IMR-90 (cell line): ENCODE measurements at regions not wholly inside any gene's neighbourhood (a gene's known extent, or its start where the extent isn't known, plus 50 kb on each side); places are given as distances from the start of the nearest gene placed in this dataset.

ENCODE experiments used
- ATAC-seq: fragments of 200-7000 bp; cut with Tn5 transposase; 2 replicates; pipeline ENCODE4 v1.9.1; 2020; ENCODE audit warnings: low read depth, mild to moderate bottlenecking, moderate library complexity
- BruUV-seq: library from RNA; stranded (reverse); fragments of 400-500 nt; replicated peaks from 2 replicates; lab custom pipeline; 2021; lab: Mats Ljungman, UMichigan
- CTCF ChIA-PET: fragments of 300-600 bp; formaldehyde crosslinking; extraction: SDS; loops from one replicate; lab custom pipeline; 2021; ENCODE audit warnings: antibody characterized with exemption; lab: Yijun Ruan, JAX
- POLR2A ChIA-PET: fragments of 300-600 bp; sonication (Branson Sonifier 250); formaldehyde crosslinking; loops from one replicate; lab custom pipeline; 2022; ENCODE audit warnings: antibody characterized with exemption; ENCODE audit not compliant: unreplicated experiment; lab: Charles Lee
- DNase-seq: peaks from one replicate; pipeline ENCODE4 v3.0.0; 2013
- H2AFZ ChIP-seq: replicated peaks from 2 replicates; pipeline ENCODE3; 2013; ENCODE audit warnings: low read length, mild to moderate bottlenecking; ENCODE audit not compliant: poor library complexity
- H2AK5ac ChIP-seq: 2 replicates; pipeline ENCODE4 v1.6.1; 2013; ENCODE audit warnings: low read depth, low read length, inconsistent platforms
- H2AK9ac ChIP-seq: replicated peaks from 2 replicates; pipeline ENCODE3; 2013; ENCODE audit warnings: mild to moderate bottlenecking, low read depth, low read length, moderate library complexity; ENCODE audit not compliant: poor library complexity
- H2BK120ac ChIP-seq: 2 replicates; pipeline ENCODE4 v1.6.1; 2013; ENCODE audit warnings: low read depth, low read length, inconsistent platforms
- H2BK15ac ChIP-seq: 3 replicates; pipeline ENCODE4 v1.6.1; 2013; ENCODE audit warnings: low read depth, low read length, inconsistent platforms
- H2BK20ac ChIP-seq: 2 replicates; pipeline ENCODE4 v1.6.1; 2013; ENCODE audit warnings: low read depth, mild to moderate bottlenecking, inconsistent platforms, low read length, moderate library complexity
- H2BK5ac ChIP-seq: 2 replicates; pipeline ENCODE4 v1.6.1; 2013; ENCODE audit warnings: mild to moderate bottlenecking, low read depth, low read length, inconsistent platforms; ENCODE audit not compliant: poor library complexity, severe bottlenecking
- H3K14ac ChIP-seq: replicated peaks from 2 replicates; pipeline ENCODE4 v1.6.1; 2013; ENCODE audit warnings: low read depth, low read length, inconsistent platforms
- H3K18ac ChIP-seq: 2 replicates; pipeline ENCODE4 v1.6.1; 2013; ENCODE audit warnings: low read depth, low read length, control low read depth
- H3K23ac ChIP-seq: 2 replicates; pipeline ENCODE4 v1.6.1; 2013; ENCODE audit warnings: low read depth, low read length, inconsistent platforms
- H3K27ac ChIP-seq: 2 replicates; pipeline ENCODE4 v1.5.1; 2013; ENCODE audit warnings: mild to moderate bottlenecking, control low read depth, low read length; ENCODE audit not compliant: insufficient read depth
- H3K27me3 ChIP-seq: 2 replicates; pipeline ENCODE4 v1.6.1; 2013; ENCODE audit warnings: low read length; ENCODE audit not compliant: control insufficient read depth, insufficient read depth
- H3K36me3 ChIP-seq: 2 replicates; pipeline ENCODE4 v1.6.1; 2013; ENCODE audit warnings: low read length, mixed read lengths; ENCODE audit not compliant: control insufficient read depth, insufficient read depth
- H3K4ac ChIP-seq: 2 replicates; pipeline ENCODE4 v1.6.1; 2013; ENCODE audit warnings: low read depth, low read length, inconsistent platforms
- H3K4me1 ChIP-seq: 2 replicates; pipeline ENCODE4 v1.6.1; 2013; ENCODE audit warnings: low read length, mixed read lengths; ENCODE audit not compliant: control insufficient read depth, insufficient read depth
- H3K4me2 ChIP-seq: 2 replicates; pipeline ENCODE4 v1.6.1; 2013; ENCODE audit warnings: low read depth, mild to moderate bottlenecking, control low read depth, low read length, moderate library complexity
- H3K4me3 ChIP-seq: 2 replicates; pipeline ENCODE4 v1.5.1; 2013; ENCODE audit warnings: low read depth, mild to moderate bottlenecking, control low read depth, low read length, moderate library complexity; ENCODE audit not compliant: insufficient read depth
- H3K56ac ChIP-seq: 2 replicates; pipeline ENCODE4 v1.6.1; 2013; ENCODE audit warnings: low read length, inconsistent platforms; ENCODE audit not compliant: insufficient read depth; ENCODE audit errors: extremely low read depth
- H3K79me1 ChIP-seq, 2 experiments: 2 replicates each; pipeline ENCODE4 v1.6.1; 2013; ENCODE audit warnings: low read length in 2 of 2, inconsistent platforms in 1 of 2, low read depth in 1 of 2
- H3K9ac ChIP-seq: 2 replicates; pipeline ENCODE4 v1.6.1; 2013; ENCODE audit warnings: low read depth, low read length, control low read depth
- H3K9me1 ChIP-seq: 2 replicates; pipeline ENCODE4 v1.6.1; 2013; ENCODE audit warnings: low read length, inconsistent platforms; ENCODE audit not compliant: insufficient read depth
- H3K9me3 ChIP-seq: 2 replicates; pipeline ENCODE4 v1.6.1; 2013; ENCODE audit warnings: low read length; ENCODE audit not compliant: control insufficient read depth, insufficient read depth
- H4K20me1 ChIP-seq: 2 replicates; pipeline ENCODE4 v1.6.1; 2013; ENCODE audit warnings: low read length, inconsistent platforms; ENCODE audit not compliant: insufficient read depth
- H4K5ac ChIP-seq: 2 replicates; pipeline ENCODE4 v1.6.1; 2013; ENCODE audit warnings: mild to moderate bottlenecking, low read depth, low read length, control low read depth
- H4K8ac ChIP-seq, 2 experiments: 2 replicates each; pipeline ENCODE4 v1.6.1; 2013; ENCODE audit warnings: low read depth in 2 of 2, low read length in 2 of 2, control low read depth in 1 of 2, inconsistent platforms in 1 of 2
- H4K91ac ChIP-seq: 2 replicates; pipeline ENCODE4 v1.6.1; 2013; ENCODE audit warnings: low read depth, low read length, inconsistent platforms; ENCODE audit not compliant: insufficient read depth
- FOS ChIP-seq: fragments of 150-350 bp; IDR thresholded peaks from 2 replicates; pipeline ENCODE4 v1.6.1; 2016; ENCODE audit warnings: low read depth, low read length
- MXI1 ChIP-seq: IDR thresholded peaks from 2 replicates; pipeline ENCODE4 v1.6.1; 2012; ENCODE audit warnings: low read depth, mild to moderate bottlenecking, low read length, moderate library complexity, borderline replicate concordance
- RAD21 ChIP-seq: IDR thresholded peaks from 2 replicates; pipeline ENCODE4 v1.6.1; 2012; ENCODE audit warnings: low read length, improper control_type of control experiment
- WGBS, 2 experiments: methylation state at CpG; one replicate each; pipeline versions ENCODE4 v1.1.5 to v1.1.7; 2013; ENCODE audit warnings: missing lambda C conversion rate in 2 of 2; ENCODE audit not compliant: insufficient read length in 1 of 2; ENCODE audit errors: extremely low coverage in 2 of 2; 5-methylcytosine and 5-hydroxymethylcytosine counted together
- dilution Hi-C: fragments of 300-500 bp; cut with HindIII; formaldehyde crosslinking; loops from one replicate; pipeline ENCODE4 v1.14.3; 2018; ENCODE audit warnings: low sequenced_read_pairs; ENCODE audit not compliant: unreplicated experiment
- in situ Hi-C: fragments of 300-500 bp; cut with MboI; formaldehyde crosslinking; loops from 3 replicates; pipeline ENCODE4 v1.14.3; 2019; ENCODE audit warnings: low sequenced_read_pairs, inconsistent platforms, mixed read lengths
- intact Hi-C: fragments of 100-400 bp; cut with micrococcal nuclease; formaldehyde crosslinking; loops from 2 replicates; pipeline ENCODE4 v1.10.0; 2022

GRCh38 chr3:127078626-127079025 is 95.7 kb downstream of the PLXNA1 start:
- H3K9me3 ChIP-seq, result no peaks in the 10 kb centered on the region
- no peak overlapping the region for H2BK20ac ChIP-seq
- H3K14ac ChIP-seq, result no peak overlapping the region
- no peaks in the 10 kb centered on the region for H3K79me1 ChIP-seq
- dilution Hi-C loops, result no loop called here
- no peak overlapping the region for H2BK15ac ChIP-seq
- H2BK5ac ChIP-seq, result no peak overlapping the region
- H4K8ac ChIP-seq, result no peak overlapping the region
- no peak for DNase-seq
- no peak overlapping the region for H3K27ac ChIP-seq
- no peaks in the 10 kb centered on the region for H3K4me1 ChIP-seq
- H3K9me1 ChIP-seq, result no peaks in the 10 kb centered on the region; the same call in 1 of the 2 replicates
- H2AK5ac ChIP-seq, result no peak overlapping the region
- no peak overlapping the region for H3K18ac ChIP-seq
- H3K56ac ChIP-seq, result no peak overlapping the region
- no peak overlapping the region for H3K4me3 ChIP-seq
- H3K4ac ChIP-seq, result no peak overlapping the region
- no peaks in the 10 kb centered on the region for H4K20me1 ChIP-seq
- ChIA-PET POLR2A (no interaction called here), CTCF (no interaction called here)
- H4K91ac ChIP-seq, result no peak overlapping the region
- TF ChIP-seq FOS (no peak), MXI1 (no peak), RAD21 (no peak)
- no TSS peak for BruUV-seq
- no peak overlapping the region for H3K9ac ChIP-seq
- H3K36me3 ChIP-seq, result no peaks in the 10 kb centered on the region
- H2AK9ac ChIP-seq, result no peak overlapping the region
- no peak overlapping the region for H3K23ac ChIP-seq
- ATAC-seq, result no peak
- no peak overlapping the region for H2BK120ac ChIP-seq
- intact Hi-C loops, result no loop called here
- no peak overlapping the region for H2AFZ ChIP-seq
- H3K4me2 ChIP-seq, result no peak overlapping the region
- in situ Hi-C loops, result no loop called here
- no peak overlapping the region for H4K5ac ChIP-seq
- WGBS, 2 experiments, result 65% methylated on average over 4 of the region's 9 CpGs; no CpG with 5 or more reads in 1 of the 2 experiments
- H3K27me3 ChIP-seq, result peaks cover 13% of the 10 kb centered on the region
